Vagina (tissue), 2 donors: ENCODE measurements at regions not wholly inside any gene's neighbourhood (a gene's known extent, or its start where the extent isn't known, plus 50 kb on each side); places are given as distances from the start of the nearest gene placed in this dataset.

Source experiments
- POLR2A ChIP-seq, 2 donors: fragments of 450-650 bp; IDR thresholded peaks; one replicate each; pipeline ENCODE4 v1.6.1; 2017; ENCODE audit warnings: antibody characterized with exemption in 2 of 2, mild to moderate bottlenecking in 2 of 2, moderate library complexity in 2 of 2
- POLR2AphosphoS5 ChIP-seq, 2 donors: sonication (generic); formaldehyde crosslinking; IDR thresholded peaks; one replicate each; pipeline ENCODE4 v1.9.0; 2017; ENCODE audit warnings: antibody characterized with exemption in 2 of 2, mild to moderate bottlenecking in 2 of 2, low read depth in 1 of 2; ENCODE audit not compliant: insufficient read depth in 1 of 2
- TF ChIP-seq, protein P1 (sequence below), 3 experiments: fragments of 450-650 bp in 2 of 3; fragments of 200-600 bp in 1 of 3; sonication (generic) in 1 of 3; IDR thresholded peaks; one replicate each; pipeline ENCODE4 v1.5.1; 2017 to 2019; ENCODE audit warnings: antibody characterized with exemption in 3 of 3, mild to moderate bottlenecking in 2 of 3, moderate library complexity in 2 of 3

DNA sequence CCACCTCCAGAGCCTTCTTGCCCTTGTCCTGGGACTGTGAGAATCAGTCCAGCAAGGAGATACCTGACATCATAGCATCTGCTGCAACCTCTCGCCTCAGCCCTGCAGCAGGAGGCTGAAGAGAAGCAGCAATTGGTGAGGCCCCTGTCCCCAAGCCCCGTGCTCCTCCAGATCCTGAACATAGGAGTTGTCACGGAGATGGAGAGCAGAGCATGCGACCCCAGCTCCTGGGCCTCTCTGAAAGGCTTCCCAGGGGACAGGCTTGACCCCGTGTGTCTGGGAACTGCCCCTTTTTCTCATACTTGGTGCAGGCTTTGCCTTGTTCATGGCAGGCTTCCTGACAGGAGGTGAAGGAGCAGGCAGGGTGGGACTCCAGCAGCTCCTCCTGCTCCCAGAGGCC, 127.7 kb upstream of the PZP start:
- TF ChIP-seq POLR2AphosphoS5 (IDR thresholded peaks at IDR 0.05; ENCODE audit: insufficient read depth in 1 of 2, low read depth in 1 of 2) (no peak), POLR2A (IDR thresholded peaks at IDR 0.05) (no peak)
- TF ChIP-seq, protein P1, sequence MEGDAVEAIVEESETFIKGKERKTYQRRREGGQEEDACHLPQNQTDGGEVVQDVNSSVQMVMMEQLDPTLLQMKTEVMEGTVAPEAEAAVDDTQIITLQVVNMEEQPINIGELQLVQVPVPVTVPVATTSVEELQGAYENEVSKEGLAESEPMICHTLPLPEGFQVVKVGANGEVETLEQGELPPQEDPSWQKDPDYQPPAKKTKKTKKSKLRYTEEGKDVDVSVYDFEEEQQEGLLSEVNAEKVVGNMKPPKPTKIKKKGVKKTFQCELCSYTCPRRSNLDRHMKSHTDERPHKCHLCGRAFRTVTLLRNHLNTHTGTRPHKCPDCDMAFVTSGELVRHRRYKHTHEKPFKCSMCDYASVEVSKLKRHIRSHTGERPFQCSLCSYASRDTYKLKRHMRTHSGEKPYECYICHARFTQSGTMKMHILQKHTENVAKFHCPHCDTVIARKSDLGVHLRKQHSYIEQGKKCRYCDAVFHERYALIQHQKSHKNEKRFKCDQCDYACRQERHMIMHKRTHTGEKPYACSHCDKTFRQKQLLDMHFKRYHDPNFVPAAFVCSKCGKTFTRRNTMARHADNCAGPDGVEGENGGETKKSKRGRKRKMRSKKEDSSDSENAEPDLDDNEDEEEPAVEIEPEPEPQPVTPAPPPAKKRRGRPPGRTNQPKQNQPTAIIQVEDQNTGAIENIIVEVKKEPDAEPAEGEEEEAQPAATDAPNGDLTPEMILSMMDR (IDR thresholded peaks at IDR 0.05) = no peak
